PC-3 (cell line): ENCODE measurements at regions not wholly inside any gene's neighbourhood (a gene's known extent, or its start where the extent isn't known, plus 50 kb on each side); places are given as distances from the start of the nearest gene placed in this dataset.

ENCODE experiments used
- CTCF ChIP-seq: fragments of 300-600 bp; sonication (generic); conservative IDR thresholded peaks from 2 replicates; pipeline ENCODE4 v1.5.1; 2017; ENCODE audit warnings: antibody characterized with exemption, low read depth, mild to moderate bottlenecking, low read length
- EZH2 ChIP-seq: fragments of 300-600 bp; sonication (generic); IDR thresholded peaks from one replicate; pipeline ENCODE4 v1.6.1; 2017; ENCODE audit warnings: antibody characterized with exemption, mild to moderate bottlenecking, low read length; ENCODE audit not compliant: unreplicated experiment
- EZH2phosphoT487 ChIP-seq: fragments of 300-600 bp; sonication (generic); IDR thresholded peaks from 2 replicates; pipeline ENCODE4 v1.6.1; 2018; ENCODE audit warnings: mild to moderate bottlenecking, antibody characterized with exemption, low read length, borderline replicate concordance

DNA sequence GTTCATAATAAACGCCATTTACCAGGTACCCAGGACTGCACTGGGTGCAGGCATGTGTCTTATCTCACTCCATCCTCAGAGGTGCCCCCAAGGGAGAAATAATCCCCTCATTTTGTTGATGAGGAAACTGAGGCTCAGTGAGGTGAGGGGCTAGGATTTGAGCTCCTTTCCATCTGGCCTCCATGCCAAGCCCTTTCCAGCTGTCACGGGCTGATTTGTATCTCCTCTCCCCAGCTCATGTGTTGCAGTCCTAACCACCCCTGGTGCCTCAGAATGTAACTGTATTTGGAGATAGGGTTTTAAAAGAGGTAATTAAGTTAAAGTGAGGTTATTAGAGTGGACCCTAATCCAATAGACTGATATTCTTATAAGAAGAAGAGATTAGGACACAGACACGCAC is 137.3 kb downstream of the MYCN start:
- TF ChIP-seq CTCF (no peak), EZH2phosphoT487 (no peak), EZH2 (no peak)
